ENCODE measurements at regions not wholly inside any gene's neighbourhood (a gene's known extent, or its start where the extent isn't known, plus 50 kb on each side); places are given as distances from the start of the nearest gene placed in this dataset.

DNA sequence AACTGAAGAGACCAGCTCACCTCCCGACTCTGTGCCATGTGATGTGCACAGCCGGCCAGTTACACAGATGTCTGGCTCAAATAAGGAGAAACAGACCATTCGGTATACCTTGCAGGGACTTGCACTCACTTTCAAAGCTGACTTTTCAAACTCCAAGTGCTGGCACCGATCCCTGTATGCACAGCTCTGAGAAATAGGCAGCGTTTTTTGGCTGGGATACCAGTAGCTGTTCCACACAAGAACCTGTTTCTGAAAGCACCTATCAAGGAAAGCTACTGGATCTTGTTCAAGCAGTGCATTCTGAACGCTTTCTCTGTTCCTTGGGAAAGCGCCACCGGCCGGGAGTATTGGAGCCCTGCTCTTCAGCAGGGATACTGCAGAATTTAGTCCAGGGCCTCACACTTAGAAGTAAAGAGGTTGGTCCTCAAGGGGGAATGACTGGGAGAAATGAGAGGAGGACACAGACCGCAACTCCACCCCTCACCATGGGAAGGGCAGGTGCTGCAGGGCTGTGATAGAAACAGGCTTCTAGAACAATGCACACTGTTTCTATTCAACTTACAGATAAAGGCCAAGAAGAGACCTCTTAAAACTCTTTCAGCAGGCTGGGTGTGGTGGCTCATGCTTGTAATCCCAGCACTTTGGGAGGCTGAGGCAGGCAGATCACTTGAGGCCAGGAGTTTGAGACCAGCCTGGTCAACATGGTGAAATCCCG is 53.6 kb upstream of the PABPC3 start:
- TF ChIP-seq, protein P1, sequence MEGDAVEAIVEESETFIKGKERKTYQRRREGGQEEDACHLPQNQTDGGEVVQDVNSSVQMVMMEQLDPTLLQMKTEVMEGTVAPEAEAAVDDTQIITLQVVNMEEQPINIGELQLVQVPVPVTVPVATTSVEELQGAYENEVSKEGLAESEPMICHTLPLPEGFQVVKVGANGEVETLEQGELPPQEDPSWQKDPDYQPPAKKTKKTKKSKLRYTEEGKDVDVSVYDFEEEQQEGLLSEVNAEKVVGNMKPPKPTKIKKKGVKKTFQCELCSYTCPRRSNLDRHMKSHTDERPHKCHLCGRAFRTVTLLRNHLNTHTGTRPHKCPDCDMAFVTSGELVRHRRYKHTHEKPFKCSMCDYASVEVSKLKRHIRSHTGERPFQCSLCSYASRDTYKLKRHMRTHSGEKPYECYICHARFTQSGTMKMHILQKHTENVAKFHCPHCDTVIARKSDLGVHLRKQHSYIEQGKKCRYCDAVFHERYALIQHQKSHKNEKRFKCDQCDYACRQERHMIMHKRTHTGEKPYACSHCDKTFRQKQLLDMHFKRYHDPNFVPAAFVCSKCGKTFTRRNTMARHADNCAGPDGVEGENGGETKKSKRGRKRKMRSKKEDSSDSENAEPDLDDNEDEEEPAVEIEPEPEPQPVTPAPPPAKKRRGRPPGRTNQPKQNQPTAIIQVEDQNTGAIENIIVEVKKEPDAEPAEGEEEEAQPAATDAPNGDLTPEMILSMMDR (IDR thresholded peaks at IDR 0.05) = no peak
- no peak for TF ChIP-seq POLR2A (IDR thresholded peaks at IDR 0.05)
